ENCODE measurements at regions not wholly inside any gene's neighbourhood (a gene's known extent, or its start where the extent isn't known, plus 50 kb on each side); places are given as distances from the start of the nearest gene placed in this dataset.
A peak's percentile ranks its signal among the peaks of the same experiment; 100 is the strongest.

DNA sequence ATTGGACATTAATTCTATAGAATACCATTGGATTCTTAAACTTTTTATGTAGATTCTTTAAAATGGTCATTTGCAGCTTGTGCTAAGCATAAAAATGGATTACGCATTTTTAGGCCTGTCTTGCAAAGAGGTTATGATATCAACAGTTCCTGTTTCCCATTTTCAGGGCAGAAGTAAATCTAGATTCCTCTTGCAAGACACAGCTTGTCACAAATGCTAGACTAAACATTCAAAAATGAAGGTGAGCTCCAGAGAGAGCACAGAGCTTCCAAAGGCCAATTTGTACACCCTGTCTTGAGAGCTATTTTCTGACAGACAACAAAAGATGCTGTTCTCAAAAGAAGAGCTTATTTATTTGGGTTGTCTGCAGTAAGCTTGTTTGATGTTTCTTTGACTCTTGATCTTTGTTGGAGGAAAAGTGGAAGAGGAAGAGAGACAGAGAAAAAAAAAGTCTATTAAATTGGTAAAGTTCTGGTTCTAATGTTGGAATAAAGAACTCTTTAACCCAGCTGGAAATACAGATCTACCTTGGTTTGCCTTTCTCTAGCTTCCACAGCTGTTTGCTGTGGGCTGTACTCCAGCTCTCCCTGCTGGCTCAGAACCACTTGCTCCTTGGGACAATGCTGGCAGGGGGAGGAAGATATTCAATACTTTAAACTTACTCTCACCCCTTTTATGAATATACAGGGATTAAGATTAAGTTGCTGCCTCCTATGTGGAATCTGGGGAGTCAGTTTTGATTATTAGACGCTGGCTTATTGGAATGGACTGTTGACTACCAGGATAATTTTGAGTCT lies 651.8 kb downstream of the CDH11 start:
- DNase-seq, result no peak

DNA sequence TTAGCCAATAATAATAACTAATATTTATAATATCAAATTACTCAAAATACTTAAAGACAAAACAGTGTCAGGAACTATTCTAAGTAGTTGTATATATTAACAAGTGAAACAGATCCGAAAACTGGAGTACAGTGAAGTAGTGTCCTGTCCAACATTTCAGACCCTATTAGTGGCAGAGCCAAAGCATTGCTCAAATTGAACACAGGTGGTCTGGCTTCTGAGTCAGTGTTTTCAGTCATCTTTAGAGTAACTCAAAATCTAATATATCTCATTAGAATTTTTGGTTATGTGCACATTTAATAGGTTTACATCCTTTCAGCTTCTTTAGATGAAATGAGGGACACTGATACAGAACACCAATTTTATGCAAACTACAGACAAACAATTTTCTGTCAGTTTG lies 652.5 kb downstream of the CDH11 start:
- DNase-seq, result no peak

DNA sequence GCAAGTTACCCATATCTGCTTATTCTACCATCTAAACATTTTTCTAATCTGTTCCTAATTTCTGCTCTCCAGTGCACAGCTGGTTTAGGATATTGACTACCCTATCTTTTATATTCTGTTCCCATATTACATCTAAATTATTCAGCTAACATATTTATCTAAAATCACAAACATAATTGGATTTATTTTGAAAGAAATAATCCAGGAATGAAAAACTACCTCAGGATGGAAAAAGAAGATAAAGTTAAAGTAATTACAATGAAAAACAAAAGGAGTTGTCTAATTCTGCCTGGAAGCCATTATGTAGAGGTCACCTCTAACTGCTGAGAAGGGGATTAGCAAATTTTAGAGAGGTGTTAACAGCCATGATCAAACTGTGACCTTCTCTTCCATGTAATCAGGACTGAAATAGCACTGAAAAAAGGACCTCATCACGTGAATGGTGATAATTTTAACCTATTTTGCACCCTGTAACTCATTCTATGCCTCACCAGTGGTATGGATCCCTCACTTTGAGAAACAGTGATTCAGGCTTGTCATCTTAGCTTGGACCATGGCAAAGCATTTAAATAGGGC lies 653.3 kb downstream of the CDH11 start:
- DNase-seq, result no peak

DNA sequence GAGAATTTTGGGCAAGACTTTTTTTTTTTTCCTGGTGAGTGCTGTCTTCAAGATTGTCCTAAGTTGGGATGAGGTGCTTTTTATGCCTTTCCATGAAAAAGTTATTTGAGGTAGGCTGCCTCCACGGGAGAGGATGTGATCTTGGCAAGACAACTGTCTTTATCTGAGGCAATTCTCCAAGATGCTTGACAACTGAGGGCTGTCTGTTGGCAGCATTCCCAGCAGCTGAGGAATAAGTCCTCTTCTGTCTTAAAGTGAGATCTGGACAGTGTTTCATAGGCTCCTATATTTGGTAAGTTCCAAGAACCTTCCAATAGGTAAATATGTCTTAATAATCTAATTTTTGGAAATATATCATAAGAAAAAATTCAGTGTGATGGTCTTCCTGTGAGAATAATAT lies 662.0 kb downstream of the CDH11 start:
- DNase-seq, result no peak

DNA sequence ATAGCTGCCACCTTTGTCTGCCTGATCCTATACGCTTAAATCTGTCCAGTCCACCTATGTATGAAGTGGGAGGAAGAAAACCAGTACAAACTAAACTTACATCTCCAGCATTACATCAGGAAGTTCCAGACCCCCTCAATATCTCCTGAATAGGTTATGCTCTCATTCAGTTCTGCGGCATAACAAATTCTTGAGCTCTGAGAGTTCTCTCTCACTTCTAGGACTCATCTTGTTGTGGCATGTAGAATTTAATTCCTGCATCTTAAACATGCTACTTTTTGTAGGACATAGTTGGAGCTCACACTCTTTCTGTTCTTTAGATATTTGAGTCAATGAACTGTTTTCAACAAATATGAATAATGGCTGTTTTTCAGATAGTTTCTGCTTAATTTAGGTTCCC lies 662.5 kb downstream of the CDH11 start:
- DNase-seq, result no peak

DNA sequence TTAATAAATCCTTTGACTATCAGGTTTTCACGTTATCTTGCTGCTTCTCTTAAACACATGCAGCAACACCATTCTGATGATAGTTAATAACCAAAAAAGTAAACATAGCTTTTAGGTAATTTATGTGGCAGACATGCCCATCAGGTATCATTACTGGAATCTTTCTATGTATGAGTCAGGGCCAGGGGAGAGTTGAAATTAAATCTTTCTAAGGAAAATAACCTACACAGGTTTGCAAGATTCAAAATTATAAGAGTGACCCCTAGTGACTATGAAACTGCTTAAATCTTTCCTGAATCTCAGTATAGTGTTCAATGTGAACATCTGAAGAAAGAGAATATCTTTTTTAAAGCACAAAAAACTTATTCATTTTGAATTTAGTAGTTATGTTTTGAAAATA lies 666.6 kb downstream of the CDH11 start:
- DNase-seq, result peak in 1 of 51 donors; percentile 8

DNA sequence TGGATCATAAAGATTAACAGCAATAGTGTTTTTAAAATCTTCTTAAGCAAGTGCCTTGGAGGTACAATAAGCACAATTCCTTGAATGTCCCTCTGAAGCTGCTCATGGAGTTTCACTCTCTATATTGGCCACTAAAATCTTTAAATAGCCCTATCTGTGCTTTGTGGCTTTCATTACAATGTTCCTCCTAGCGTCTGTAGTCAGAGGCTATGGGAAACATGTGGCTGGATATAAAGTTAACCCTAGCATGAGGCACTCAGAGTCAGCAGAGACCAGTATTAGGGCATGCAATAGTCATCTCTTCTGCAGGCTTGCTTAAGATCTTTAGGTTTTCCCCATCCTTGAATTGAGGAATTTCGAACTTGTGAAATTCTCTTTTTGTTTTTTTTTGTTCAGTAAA lies 668.2 kb downstream of the CDH11 start:
- no peak for DNase-seq

DNA sequence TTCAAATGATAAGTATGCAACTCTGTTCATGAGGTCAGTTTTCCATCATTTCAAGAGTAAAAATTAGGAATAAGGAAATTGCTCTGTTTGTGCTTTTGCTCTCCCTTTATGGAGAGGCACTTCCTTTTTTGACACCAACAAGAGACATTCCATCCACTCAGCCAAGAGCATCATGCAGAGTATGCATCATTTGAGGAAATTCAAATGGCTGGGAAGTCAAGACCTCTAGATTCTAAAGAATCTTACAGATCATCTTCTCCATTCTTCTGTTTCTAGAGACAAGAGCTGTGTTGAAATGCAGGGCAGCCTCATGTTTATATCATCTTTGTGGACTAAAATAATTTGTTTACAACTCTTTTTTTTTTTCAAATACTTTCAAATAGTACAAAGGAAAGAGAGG lies 669.4 kb downstream of the CDH11 start:
- no peak for DNase-seq

DNA sequence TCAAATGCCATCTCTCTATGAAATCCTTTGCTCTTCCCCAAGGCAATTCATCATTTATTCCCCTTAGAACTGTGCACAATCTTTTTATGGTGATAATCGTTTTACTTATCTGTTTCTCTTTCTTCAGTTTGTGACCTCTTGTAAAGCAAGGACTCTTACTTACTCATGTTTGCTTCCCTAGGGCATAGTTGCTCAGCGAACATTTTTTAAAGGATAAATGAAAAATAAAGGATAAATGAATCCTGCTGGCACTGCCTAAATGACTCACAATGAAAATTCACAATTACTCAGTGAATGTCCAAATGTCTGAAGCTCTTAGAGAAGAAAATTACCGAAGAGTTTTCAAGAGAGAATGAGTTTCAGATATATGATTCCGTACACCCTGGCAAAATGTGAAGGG lies 671.7 kb downstream of the CDH11 start:
- no peak for DNase-seq

DNA sequence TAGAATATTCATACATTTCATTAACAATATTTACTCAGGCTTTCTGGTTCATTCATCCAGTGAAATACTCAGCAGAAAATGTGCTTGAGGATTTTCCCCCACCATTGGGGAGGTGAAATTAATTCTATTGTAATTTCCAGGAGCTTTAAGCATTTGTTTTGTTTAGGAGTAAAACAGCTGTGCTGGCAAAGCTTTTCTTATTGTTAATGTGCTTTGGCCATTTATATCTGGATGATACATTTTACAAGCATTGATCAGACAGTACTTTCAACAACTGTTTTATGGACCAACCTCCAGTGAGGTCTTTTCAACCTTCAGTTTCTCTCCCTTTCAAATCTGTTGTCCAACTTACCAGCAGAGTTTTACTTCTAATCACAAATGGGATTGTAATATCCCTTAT lies 672.4 kb downstream of the CDH11 start:
- DNase-seq, result no peak

DNA sequence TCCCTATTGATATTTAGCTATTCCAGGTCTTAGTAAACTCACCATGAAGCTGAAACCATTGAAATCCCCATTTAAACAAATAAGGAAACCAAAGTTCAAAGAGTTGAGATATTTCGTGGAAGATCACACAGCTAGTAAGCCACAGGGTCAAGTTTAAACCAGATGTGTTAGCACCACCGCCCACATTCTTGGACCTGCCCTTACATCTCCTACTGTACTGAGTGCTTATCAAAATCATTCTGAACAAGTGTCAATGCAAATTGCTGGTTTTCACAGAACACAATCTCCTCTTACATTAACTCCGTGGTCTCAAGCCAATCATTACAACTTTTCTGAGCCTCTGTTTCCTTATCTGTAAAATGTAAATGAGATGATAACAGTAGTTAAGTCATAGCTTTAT lies 676.2 kb downstream of the CDH11 start:
- DNase-seq, result no peak

DNA sequence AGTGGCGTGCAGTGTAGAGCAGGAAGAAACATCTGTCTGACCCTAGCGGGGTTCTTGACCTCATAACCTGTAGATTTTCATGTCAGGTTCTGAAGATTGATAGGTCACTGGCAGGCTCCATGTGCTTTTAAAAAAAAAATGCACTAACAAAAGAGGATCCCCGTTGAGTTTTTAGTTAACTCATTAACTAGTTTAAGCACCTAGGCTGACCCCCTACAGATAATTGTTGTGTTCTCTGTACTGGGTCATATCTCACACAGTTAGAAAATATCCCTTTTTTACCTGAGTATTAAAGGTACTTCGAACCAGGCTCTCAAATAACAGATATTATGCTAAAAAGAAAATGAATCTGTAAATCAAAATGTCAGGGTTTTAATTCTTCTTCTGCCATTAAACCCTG lies 676.6 kb downstream of the CDH11 start:
- DNase-seq, result no peak

DNA sequence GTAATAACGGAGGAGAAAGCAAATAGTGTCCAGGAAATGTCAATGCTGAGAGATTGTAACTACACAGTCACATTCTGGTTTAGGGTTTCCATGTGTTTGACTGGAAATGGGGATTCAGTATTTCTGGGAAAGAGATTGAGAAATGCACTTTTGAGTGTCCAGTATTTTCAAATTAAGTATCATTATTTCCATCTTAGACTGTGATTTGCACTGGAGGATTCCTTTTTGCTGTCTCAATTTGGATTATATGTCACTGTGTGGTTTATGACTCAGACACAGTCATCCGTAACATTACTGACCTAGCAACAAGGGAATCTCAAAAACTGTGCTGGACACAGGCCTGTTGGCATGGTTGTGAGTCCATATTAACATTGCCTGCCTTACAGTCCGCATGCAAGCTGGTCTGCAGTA lies 681.4 kb downstream of the CDH11 start:
- DNase-seq, result no peak

DNA sequence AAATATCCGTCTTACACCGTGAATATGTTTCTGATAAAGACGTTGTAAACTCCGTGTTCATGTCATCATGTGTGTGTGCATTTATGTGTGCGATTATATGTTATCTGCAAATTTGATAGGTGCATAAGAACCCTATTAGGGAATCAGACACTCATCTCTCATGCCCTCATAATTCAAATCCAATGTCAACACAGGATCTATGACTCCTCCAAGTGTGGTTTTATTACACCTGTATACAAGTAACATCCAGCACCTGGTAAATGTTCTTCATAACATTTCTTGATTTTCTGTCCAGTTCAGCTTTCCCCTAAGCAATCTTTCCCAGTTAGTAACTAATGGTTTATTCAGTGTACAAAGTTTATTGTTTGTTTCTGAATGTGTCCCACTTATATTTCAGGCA lies 681.9 kb downstream of the CDH11 start:
- no peak for DNase-seq

DNA sequence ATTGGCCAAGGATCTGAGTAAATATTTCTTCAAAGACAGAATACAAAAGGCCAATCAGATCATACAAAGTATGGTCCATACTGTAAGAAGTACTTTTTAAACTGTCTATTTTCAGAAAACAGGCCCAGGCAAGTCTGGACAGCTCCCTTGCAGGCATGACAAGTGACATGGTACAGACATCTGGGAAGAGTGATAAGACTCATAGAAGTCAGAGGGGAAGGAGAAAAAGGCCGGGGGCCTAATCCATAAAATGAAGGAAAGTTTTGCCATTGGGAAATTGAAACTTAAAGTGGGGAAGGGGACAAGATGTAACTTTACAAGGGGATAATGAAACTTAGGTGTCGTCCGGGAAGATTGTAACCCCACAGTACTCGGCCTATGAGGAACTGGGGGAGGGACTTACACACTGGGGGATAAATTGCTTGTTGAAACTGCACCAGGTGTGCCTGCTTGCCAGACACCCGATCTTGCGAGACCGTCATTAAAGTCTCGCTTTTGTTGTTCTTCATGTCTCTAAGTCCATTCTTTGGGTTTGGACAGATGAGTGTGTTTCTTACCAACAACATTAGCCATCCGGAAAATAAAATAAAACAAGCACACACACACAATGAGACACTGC lies 684.0 kb downstream of the CDH11 start:
- DNase-seq, result no peak

DNA sequence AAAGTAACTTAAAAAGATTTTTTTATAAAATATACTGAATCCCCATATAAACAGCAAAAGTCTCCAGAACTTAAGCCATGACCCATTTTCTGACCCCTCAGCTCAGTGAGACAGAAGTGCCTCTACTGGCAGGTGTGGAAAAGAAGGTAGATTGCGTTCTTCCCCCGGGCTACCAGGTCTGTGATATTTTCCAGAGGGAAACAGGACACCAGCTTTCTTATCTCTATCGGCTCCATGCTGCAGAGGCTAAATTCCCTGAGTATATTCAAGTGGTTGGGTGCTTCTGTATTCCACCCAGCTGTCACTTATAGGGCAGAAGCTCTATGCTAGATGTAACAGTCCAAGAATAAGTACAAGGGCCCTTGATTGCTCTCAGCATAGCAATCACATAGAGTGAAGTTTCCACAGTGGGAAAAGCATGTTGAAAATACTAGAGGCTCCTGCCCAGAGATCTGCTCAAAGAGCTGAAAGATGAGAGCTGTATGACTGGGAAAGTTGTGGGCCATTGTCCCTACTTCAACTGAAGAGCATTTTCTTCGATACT lies 687.3 kb downstream of the CDH11 start:
- DNase-seq, result no peak

DNA sequence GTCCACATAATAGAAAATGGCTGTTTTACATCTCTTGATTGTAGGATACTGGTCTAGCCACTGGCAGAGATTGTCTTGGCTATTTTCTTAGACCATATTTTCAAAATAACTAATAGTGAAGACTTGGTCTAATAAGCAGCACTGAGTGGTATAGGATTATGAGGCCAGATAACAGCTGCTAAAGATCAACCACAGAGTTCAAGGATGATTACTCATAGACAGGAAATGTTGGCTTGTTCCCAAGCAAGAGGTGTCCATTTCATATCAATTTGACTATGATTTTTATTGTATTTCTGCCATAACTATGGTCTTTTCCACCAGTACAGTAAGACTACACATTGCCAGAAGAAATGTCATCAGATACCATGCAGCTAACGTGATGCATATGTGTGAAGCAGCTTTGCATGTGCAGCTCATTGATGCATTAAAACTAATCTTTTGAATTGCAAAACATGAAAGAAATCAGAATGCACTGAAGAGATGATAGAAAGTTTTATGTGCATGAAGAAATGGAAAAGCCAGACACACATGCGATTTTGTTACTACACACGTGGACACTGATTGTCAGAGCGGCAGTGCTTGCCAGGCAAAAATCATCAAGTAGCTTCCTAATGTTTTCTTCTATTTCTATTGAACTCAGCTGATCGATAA lies 693.3 kb downstream of the CDH11 start:
- DNase-seq, result no peak

DNA sequence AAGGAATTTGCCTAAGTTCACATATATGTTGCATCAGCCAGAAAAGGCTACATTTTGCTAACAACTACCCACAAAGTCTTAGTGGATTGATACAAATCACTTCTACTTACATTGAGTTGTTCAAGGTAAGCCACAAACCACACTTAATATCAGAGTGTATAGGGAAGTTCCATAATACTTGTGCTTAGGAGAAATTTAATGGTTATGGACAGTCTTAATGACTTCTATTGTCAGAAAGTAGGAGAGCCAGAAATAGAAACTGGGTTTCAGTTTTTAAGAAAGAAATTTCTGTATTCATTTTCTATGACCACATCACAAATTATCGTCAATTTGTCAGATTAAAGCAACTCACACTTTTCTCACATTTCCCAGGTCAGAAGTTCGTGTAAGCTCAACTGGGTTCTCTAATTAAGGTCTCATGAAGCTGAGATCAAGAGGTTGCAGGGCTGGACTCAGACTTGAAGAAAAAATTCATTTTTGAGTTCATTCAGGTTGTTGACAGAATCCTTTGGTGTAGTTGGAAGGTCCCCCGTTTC lies 695.7 kb downstream of the CDH11 start:
- DNase-seq, result no peak

DNA sequence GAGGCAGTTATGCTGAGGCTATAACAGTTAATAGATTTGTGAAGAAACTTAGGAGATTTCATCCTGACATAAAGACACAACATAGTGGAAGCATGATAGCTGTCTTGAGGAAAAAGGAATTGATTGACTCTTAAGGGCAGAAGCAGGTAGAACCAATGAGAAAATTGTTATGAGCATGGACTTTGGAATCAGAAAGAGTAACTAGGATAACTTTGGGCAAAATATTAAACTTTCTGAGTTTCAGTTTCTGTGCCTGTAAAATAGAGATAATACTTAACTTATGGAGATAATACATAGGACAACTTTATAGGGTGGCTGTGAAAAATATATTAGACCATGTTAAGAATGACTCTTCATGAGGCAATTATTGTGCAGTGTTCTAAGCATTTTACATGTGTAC lies 696.5 kb downstream of the CDH11 start:
- no peak for DNase-seq

DNA sequence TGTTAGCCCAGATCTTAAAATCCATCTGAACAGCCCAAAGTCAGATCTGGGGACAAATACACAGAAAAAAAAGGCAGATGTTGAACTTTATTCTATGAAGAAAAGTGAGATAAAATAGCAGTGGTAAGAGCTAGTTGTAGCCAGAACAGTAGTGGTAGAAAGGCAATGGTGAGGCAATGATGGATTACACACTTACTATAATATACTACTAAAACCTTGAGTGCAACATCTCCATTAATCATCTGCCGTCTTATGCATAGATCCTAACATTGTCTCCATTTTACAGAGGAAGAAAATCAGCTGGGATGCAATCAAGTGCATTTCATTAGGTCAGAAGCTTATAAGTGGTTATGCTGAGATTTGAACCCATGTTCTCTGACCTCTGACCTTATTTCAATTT lies 699.6 kb downstream of the CDH11 start:
- DNase-seq, result no peak

DNA sequence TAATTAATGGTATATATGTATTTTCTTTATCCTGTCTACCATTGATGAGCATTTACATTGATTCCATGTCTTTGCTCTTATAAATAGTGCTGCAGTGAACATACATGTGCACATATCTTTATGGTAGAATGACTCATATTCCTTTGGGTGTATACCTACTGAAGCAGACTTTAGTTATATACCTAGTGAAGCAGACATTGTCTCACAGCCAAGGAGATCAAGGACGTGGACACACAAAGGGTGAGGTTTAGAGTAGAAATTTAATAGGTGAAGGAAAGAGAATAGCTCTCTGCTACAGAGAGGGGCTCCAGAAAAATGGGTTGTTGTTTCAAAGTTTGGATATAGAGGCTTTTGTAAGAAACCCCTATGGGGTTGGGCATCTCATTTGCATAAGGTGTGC lies 700.3 kb downstream of the CDH11 start:
- no peak for DNase-seq

DNA sequence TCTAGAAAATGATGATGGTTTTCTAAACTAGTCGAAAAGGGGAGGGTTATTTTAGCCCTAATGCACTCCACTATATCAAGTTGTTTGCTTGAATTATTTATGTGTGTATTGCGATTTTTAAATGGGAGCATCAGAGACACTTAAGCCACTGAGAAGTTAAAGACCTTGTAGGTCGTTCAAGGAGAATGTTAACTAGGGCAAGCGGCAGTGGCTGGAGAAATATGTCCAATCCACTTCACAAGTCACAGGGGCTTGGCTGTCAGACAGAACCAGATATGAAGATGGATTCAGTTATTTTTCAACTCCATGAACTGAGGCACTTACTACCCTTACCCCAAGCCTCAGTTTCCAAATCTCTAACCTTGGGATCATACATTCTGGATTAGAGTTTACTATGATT lies 702.0 kb downstream of the CDH11 start:
- DNase-seq, result no peak

Measured in hypothalamus (tissue), 51 donors.